ENCODE measurements at regions not wholly inside any gene's neighbourhood (a gene's known extent, or its start where the extent isn't known, plus 50 kb on each side); places are given as distances from the start of the nearest gene placed in this dataset.

GRCh38 chr10:78766603-78767002, 302.2 kb upstream of the ZMIZ1 start:
- TF ChIP-seq CTCF (conservative IDR thresholded peaks at IDR 0.05; ENCODE audit: low read length) (no peak), EZH2phosphoT487 (IDR thresholded peaks at IDR 0.05; ENCODE audit: borderline replicate concordance, low read depth, low read length) (no peak)

All from OCI-LY7 (cell line).